HEK293 (cell line): ENCODE measurements at regions not wholly inside any gene's neighbourhood (a gene's known extent, or its start where the extent isn't known, plus 50 kb on each side); places are given as distances from the start of the nearest gene placed in this dataset.

Source experiments
- CTCF ChIA-PET: fragments of 350-600 bp; formaldehyde crosslinking; extraction: SDS; loops from one replicate; lab custom pipeline; 2021; ENCODE audit warnings: antibody characterized with exemption; lab: Yijun Ruan, JAX
- POLR2A ChIA-PET: fragments of 300-600 bp; formaldehyde crosslinking; extraction: SDS; loops from one replicate; lab custom pipeline; 2020; ENCODE audit warnings: antibody characterized with exemption, inconsistent platforms; lab: Yijun Ruan, JAX
- H3K27ac ChIP-seq: fragments of 200-500 bp; sonication (Bioruptor generic); 2 replicates; pipeline ENCODE4 v1.5.1; 2014; ENCODE audit warnings: low read depth, low read length, control low read depth, inconsistent platforms; ENCODE audit errors: extremely low read depth
- H3K36me3 ChIP-seq, 2 experiments: fragments of 200-500 bp in 1 of 2; sonication (Bioruptor generic) in 1 of 2; 1 replicate in 1 of 2; 2 replicates in 1 of 2; pipeline ENCODE4 v1.5.1; 2014 to 2017; ENCODE audit warnings: inconsistent platforms in 2 of 2, low read length in 2 of 2; ENCODE audit not compliant: control insufficient read depth in 2 of 2, insufficient read depth in 1 of 2
- H3K4me1 ChIP-seq: fragments of 200-500 bp; sonication (Bioruptor generic); 2 replicates; pipeline ENCODE4 v1.5.1; 2014; ENCODE audit warnings: mild to moderate bottlenecking, low read length, inconsistent platforms; ENCODE audit not compliant: control insufficient read depth, insufficient read depth
- H3K4me3 ChIP-seq: 2 replicates; pipeline ENCODE4 v1.5.1; 2011; ENCODE audit warnings: low read depth, mild to moderate bottlenecking, control low read depth, low read length, moderate library complexity
- H3K9me3 ChIP-seq: fragments of 200-500 bp; sonication (Bioruptor generic); 2 replicates; pipeline ENCODE4 v1.5.1; 2014; ENCODE audit warnings: low read depth, low read length, inconsistent platforms; ENCODE audit not compliant: control insufficient read depth, insufficient read depth
- BCL11A ChIP-seq: fragments of 450-650 bp; formaldehyde crosslinking; IDR thresholded peaks from 2 replicates; pipeline ENCODE4 v1.5.1; 2016; ENCODE audit warnings: low read depth, missing biosample characterization, missing genetic modification characterization
- GLIS2 ChIP-seq: fragments of 450-650 bp; formaldehyde crosslinking; IDR thresholded peaks from 2 replicates; pipeline ENCODE4 v1.5.1; 2016; ENCODE audit warnings: missing biosample characterization, missing genetic modification characterization
- KLF1 ChIP-seq: fragments of 450-650 bp; formaldehyde crosslinking; IDR thresholded peaks from 2 replicates; pipeline ENCODE4 v1.5.1; 2016; ENCODE audit warnings: missing biosample characterization, missing genetic modification characterization
- KLF8 ChIP-seq: fragments of 450-650 bp; formaldehyde crosslinking; IDR thresholded peaks from 2 replicates; pipeline ENCODE4 v1.5.1; 2016; ENCODE audit warnings: missing biosample characterization, missing genetic modification characterization
- REPIN1 ChIP-seq: fragments of 450-650 bp; formaldehyde crosslinking; IDR thresholded peaks from 2 replicates; pipeline ENCODE4 v1.5.1; 2017; ENCODE audit warnings: missing biosample characterization, missing genetic modification characterization, low read depth
- SCRT1 ChIP-seq: fragments of 450-650 bp; formaldehyde crosslinking; IDR thresholded peaks from 2 replicates; pipeline ENCODE4 v1.5.1; 2016; ENCODE audit warnings: missing biosample characterization, missing genetic modification characterization, borderline replicate concordance
- SP3 ChIP-seq: fragments of 450-650 bp; formaldehyde crosslinking; IDR thresholded peaks from 2 replicates; pipeline ENCODE4 v1.5.1; 2016; ENCODE audit warnings: missing biosample characterization, missing genetic modification characterization
- ZBTB1 ChIP-seq: fragments of 450-650 bp; formaldehyde crosslinking; IDR thresholded peaks from 2 replicates; pipeline ENCODE4 v1.5.1; 2016; ENCODE audit warnings: missing biosample characterization, missing genetic modification characterization
- ZFP3 ChIP-seq: fragments of 450-650 bp; formaldehyde crosslinking; IDR thresholded peaks from 2 replicates; pipeline ENCODE4 v1.5.1; 2016; ENCODE audit warnings: low read depth, missing biosample characterization, missing genetic modification characterization
- ZNF214 ChIP-seq: fragments of 450-650 bp; formaldehyde crosslinking; IDR thresholded peaks from 2 replicates; pipeline ENCODE4 v1.5.1; 2017; ENCODE audit warnings: missing biosample characterization, mild to moderate bottlenecking, missing genetic modification characterization, borderline replicate concordance
- ZNF239 ChIP-seq: fragments of 450-650 bp; formaldehyde crosslinking; IDR thresholded peaks from 2 replicates; pipeline ENCODE4 v1.5.1; 2016; ENCODE audit warnings: missing biosample characterization, missing genetic modification characterization
- ZNF341 ChIP-seq: fragments of 450-650 bp; formaldehyde crosslinking; IDR thresholded peaks from 2 replicates; pipeline ENCODE4; 2016; ENCODE audit warnings: low read depth, missing biosample characterization, missing genetic modification characterization
- ZNF37A ChIP-seq: fragments of 450-650 bp; IDR thresholded peaks from 2 replicates; pipeline ENCODE4 v1.5.1; 2018; ENCODE audit warnings: missing biosample characterization, missing genetic modification characterization
- ZNF404 ChIP-seq: fragments of 450-650 bp; formaldehyde crosslinking; IDR thresholded peaks from 2 replicates; pipeline ENCODE4 v1.5.1; 2017; ENCODE audit warnings: missing biosample characterization, missing genetic modification characterization
- ZNF501 ChIP-seq: fragments of 450-650 bp; formaldehyde crosslinking; IDR thresholded peaks from 2 replicates; pipeline ENCODE4 v1.5.1; 2016; ENCODE audit warnings: missing biosample characterization, missing genetic modification characterization
- ZNF707 ChIP-seq: fragments of 450-650 bp; formaldehyde crosslinking; IDR thresholded peaks from 2 replicates; pipeline ENCODE4 v1.5.1; 2016; ENCODE audit warnings: missing biosample characterization, missing genetic modification characterization
- ZNF747 ChIP-seq: fragments of 450-650 bp; formaldehyde crosslinking; IDR thresholded peaks from 2 replicates; pipeline ENCODE4 v1.5.1; 2016; ENCODE audit warnings: missing biosample characterization, missing genetic modification characterization
- ZNF792 ChIP-seq: fragments of 450-650 bp; formaldehyde crosslinking; IDR thresholded peaks from 2 replicates; pipeline ENCODE4 v1.5.1; 2016; ENCODE audit warnings: missing biosample characterization, missing genetic modification characterization
- TF ChIP-seq, protein P1 (sequence below): fragments of 450-650 bp; formaldehyde crosslinking; conservative IDR thresholded peaks from 2 replicates; pipeline ENCODE4 v1.5.1; 2016; ENCODE audit warnings: low read depth, missing biosample characterization, missing genetic modification characterization
- TF ChIP-seq, protein P2 (sequence below): fragments of 450-650 bp; formaldehyde crosslinking; IDR thresholded peaks from 2 replicates; pipeline ENCODE4 v1.5.1; 2016; ENCODE audit warnings: missing biosample characterization, missing genetic modification characterization
- TF ChIP-seq, protein P3 (sequence below): fragments of 450-650 bp; formaldehyde crosslinking; IDR thresholded peaks from 2 replicates; pipeline ENCODE4 v1.5.1; 2016; ENCODE audit warnings: missing biosample characterization, missing genetic modification characterization
- TF ChIP-seq, protein P4 (sequence below): fragments of 450-650 bp; formaldehyde crosslinking; IDR thresholded peaks from 2 replicates; pipeline ENCODE4 v1.5.1; 2017; ENCODE audit warnings: missing biosample characterization, missing genetic modification characterization
- TF ChIP-seq, protein P5 (sequence below): IDR thresholded peaks from 2 replicates; pipeline ENCODE4 v1.6.1; 2011; ENCODE audit warnings: mild to moderate bottlenecking, low read depth, low read length, borderline replicate concordance

DNA sequence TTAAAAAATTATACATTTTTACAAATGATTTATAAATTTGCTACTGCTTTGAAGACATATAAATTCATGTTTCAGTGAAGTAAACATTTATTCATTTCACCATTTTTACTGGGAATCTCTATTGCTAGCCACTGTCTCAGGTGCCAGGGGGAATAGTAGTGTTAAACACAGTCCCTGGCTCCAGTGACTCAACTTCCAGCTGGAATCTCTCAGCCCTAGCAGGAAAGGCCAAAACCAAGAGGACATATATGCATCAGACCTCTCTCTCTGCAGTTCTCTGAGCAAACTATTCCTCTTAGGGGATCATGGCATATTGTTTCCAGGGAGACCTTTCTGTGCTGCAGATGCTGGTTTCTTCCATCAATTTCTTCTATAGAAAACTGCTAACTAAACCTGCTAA is 1009.0 kb upstream of the LCORL start:
- CTCF ChIA-PET = no interaction called here
- TF ChIP-seq KLF8 (no peak), REPIN1 (tag by site-specific recombination) (no peak), ZNF214 (no peak), ZNF792 (tag by site-specific recombination) (no peak)
- TF ChIP-seq, protein P1, sequence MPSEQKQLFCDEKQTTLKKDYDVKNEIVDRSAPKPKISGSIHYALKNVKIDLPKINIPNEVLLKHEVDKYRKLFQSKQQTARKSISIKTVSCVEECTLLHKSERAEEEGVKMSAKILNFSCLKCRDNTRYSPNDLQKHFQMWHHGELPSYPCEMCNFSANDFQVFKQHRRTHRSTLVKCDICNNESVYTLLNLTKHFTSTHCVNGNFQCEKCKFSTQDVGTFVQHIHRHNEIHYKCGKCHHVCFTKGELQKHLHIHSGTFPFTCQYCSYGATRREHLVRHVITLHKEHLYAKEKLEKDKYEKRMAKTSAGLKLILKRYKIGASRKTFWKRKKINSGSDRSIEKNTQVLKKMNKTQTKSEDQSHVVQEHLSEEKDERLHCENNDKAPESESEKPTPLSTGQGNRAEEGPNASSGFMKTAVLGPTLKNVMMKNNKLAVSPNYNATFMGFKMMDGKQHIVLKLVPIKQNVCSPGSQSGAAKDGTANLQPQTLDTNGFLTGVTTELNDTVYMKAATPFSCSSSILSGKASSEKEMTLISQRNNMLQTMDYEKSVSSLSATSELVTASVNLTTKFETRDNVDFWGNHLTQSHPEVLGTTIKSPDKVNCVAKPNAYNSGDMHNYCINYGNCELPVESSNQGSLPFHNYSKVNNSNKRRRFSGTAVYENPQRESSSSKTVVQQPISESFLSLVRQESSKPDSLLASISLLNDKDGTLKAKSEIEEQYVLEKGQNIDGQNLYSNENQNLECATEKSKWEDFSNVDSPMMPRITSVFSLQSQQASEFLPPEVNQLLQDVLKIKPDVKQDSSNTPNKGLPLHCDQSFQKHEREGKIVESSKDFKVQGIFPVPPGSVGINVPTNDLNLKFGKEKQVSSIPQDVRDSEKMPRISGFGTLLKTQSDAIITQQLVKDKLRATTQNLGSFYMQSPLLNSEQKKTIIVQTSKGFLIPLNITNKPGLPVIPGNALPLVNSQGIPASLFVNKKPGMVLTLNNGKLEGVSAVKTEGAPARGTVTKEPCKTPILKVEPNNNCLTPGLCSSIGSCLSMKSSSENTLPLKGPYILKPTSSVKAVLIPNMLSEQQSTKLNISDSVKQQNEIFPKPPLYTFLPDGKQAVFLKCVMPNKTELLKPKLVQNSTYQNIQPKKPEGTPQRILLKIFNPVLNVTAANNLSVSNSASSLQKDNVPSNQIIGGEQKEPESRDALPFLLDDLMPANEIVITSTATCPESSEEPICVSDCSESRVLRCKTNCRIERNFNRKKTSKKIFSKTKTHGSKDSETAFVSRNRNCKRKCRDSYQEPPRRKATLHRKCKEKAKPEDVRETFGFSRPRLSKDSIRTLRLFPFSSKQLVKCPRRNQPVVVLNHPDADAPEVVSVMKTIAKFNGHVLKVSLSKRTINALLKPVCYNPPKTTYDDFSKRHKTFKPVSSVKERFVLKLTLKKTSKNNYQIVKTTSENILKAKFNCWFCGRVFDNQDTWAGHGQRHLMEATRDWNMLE (tag by site-specific recombination) = no peak
- TF ChIP-seq, protein P2, sequence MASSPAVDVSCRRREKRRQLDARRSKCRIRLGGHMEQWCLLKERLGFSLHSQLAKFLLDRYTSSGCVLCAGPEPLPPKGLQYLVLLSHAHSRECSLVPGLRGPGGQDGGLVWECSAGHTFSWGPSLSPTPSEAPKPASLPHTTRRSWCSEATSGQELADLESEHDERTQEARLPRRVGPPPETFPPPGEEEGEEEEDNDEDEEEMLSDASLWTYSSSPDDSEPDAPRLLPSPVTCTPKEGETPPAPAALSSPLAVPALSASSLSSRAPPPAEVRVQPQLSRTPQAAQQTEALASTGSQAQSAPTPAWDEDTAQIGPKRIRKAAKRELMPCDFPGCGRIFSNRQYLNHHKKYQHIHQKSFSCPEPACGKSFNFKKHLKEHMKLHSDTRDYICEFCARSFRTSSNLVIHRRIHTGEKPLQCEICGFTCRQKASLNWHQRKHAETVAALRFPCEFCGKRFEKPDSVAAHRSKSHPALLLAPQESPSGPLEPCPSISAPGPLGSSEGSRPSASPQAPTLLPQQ = no peak
- TF ChIP-seq, all 188 proteins: peak for 0
- Histone ChIP-seq H3K27ac (no peak overlapping the region), H3K9me3 (no peaks in the 10 kb centered on the region), H3K4me1 (no peaks in the 10 kb centered on the region), H3K4me3 (no peak overlapping the region), H3K36me3 (no peaks in the 10 kb centered on the region)
- POLR2A ChIA-PET = no interaction called here

DNA sequence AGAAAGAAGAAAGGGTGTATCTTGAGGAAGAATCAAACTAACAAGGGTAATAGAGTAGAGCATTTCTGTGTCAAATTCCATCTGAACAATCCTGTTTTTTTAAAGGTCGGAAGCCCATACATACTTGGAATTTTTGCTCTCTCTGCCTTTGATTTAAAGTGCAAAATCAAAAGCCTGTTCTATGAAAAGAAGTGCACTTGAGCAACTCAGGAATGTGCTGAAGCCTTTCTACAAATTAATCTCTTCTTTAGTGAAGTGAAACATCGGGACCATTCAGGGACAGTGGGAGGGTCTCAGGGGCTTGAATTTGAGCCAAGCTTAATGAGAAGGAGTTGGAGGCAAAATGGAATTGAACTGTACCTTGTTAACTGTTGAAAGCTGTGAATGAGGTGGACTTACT is 1008.5 kb upstream of the LCORL start:
- no peaks in the 10 kb centered on the region for H3K36me3 ChIP-seq
- ChIA-PET CTCF (no interaction called here), POLR2A (no interaction called here)
- TF ChIP-seq, protein P3, sequence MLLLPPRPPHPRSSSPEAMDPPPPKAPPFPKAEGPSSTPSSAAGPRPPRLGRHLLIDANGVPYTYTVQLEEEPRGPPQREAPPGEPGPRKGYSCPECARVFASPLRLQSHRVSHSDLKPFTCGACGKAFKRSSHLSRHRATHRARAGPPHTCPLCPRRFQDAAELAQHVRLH (tag by site-specific recombination) = no peak
- TF ChIP-seq ZBTB1 (tag by site-specific recombination) (no peak), ZNF37A (tag by site-specific recombination) (no peak), SP3 (tag by site-specific recombination) (no peak), ZNF239 (tag by site-specific recombination) (no peak), GLIS2 (no peak), SCRT1 (tag by site-specific recombination) (no peak), ZNF341 (tag by site-specific recombination) (no peak), ZNF404 (tag by site-specific recombination) (no peak), ZFP3 (tag by site-specific recombination) (no peak), ZNF747 (tag by site-specific recombination) (no peak), ZNF501 (tag by site-specific recombination) (no peak), ZNF707 (tag by site-specific recombination) (no peak), KLF1 (tag by site-specific recombination) (no peak), BCL11A (tag by site-specific recombination) (no peak)
- TF ChIP-seq, protein P4, sequence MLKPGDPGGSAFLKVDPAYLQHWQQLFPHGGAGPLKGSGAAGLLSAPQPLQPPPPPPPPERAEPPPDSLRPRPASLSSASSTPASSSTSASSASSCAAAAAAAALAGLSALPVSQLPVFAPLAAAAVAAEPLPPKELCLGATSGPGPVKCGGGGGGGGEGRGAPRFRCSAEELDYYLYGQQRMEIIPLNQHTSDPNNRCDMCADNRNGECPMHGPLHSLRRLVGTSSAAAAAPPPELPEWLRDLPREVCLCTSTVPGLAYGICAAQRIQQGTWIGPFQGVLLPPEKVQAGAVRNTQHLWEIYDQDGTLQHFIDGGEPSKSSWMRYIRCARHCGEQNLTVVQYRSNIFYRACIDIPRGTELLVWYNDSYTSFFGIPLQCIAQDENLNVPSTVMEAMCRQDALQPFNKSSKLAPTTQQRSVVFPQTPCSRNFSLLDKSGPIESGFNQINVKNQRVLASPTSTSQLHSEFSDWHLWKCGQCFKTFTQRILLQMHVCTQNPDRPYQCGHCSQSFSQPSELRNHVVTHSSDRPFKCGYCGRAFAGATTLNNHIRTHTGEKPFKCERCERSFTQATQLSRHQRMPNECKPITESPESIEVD (tag by site-specific recombination) = no peak
- TF ChIP-seq, protein P5, sequence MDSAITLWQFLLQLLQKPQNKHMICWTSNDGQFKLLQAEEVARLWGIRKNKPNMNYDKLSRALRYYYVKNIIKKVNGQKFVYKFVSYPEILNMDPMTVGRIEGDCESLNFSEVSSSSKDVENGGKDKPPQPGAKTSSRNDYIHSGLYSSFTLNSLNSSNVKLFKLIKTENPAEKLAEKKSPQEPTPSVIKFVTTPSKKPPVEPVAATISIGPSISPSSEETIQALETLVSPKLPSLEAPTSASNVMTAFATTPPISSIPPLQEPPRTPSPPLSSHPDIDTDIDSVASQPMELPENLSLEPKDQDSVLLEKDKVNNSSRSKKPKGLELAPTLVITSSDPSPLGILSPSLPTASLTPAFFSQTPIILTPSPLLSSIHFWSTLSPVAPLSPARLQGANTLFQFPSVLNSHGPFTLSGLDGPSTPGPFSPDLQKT = no peak
- H3K4me1 ChIP-seq = no peaks in the 10 kb centered on the region
- H3K27ac ChIP-seq = no peak overlapping the region
- H3K9me3 ChIP-seq = no peaks in the 10 kb centered on the region
- H3K4me3 ChIP-seq = no peak overlapping the region
